Kidney (tissue), 13 donors: ENCODE measurements at regions not wholly inside any gene's neighbourhood (a gene's known extent, or its start where the extent isn't known, plus 50 kb on each side); places are given as distances from the start of the nearest gene placed in this dataset.

ENCODE experiments used
- DNase-seq, 5 donors: peaks; one replicate each; pipeline ENCODE4 v3.0.0-alpha.2; 2013 to 2020
- FAIRE-seq: peaks from 2 replicates; lab custom pipeline; 2012; peaks lifted over from hg19 to GRCh38; lab: Jason Lieb, UNC
- H3K27ac ChIP-seq, 2 donors: one replicate each; pipeline ENCODE4 v1.7.0; 2013; ENCODE audit warnings: low read depth in 2 of 2, low read length in 2 of 2, inconsistent platforms in 1 of 2
- H3K27me3 ChIP-seq: one replicate; pipeline ENCODE4 v1.7.1; 2013; ENCODE audit warnings: low read length, inconsistent platforms; ENCODE audit not compliant: control insufficient read depth, insufficient read depth
- H3K36me3 ChIP-seq, 3 donors: one replicate each; pipeline versions ENCODE4 v1.7.0 to v1.7.1; 2013; ENCODE audit warnings: low read length in 3 of 3, control low read depth in 1 of 3, inconsistent platforms in 1 of 3; ENCODE audit not compliant: insufficient read depth in 3 of 3, control insufficient read depth in 2 of 3
- H3K4me1 ChIP-seq, 3 donors: one replicate each; pipeline versions ENCODE4 v1.7.0 to v1.7.1; 2013; ENCODE audit warnings: low read length in 3 of 3, inconsistent platforms in 1 of 3, low read depth in 1 of 3; ENCODE audit not compliant: control insufficient read depth in 2 of 3, insufficient read depth in 2 of 3
- H3K4me3 ChIP-seq, 3 donors: one replicate each; pipeline versions ENCODE4 v1.7.0 to v1.8.1; 2013; ENCODE audit warnings: low read length in 3 of 3, control low read depth in 1 of 3, inconsistent platforms in 1 of 3
- H3K9ac ChIP-seq, 3 donors: one replicate each; pipeline versions ENCODE4 v1.7.0 to v1.7.1; 2013; ENCODE audit warnings: low read length in 3 of 3, control low read depth in 1 of 3, inconsistent platforms in 1 of 3
- H3K9me3 ChIP-seq, 3 donors: one replicate each; pipeline versions ENCODE4 v1.7.0 to v1.7.1; 2013; ENCODE audit warnings: low read length in 3 of 3, control low read depth in 1 of 3, inconsistent platforms in 1 of 3; ENCODE audit not compliant: control insufficient read depth in 2 of 3, insufficient read depth in 1 of 3
- CTCF ChIP-seq: IDR thresholded peaks from 3 replicates; pipeline ENCODE4 v1.5.1; 2012; ENCODE audit warnings: mild to moderate bottlenecking, moderate library complexity, borderline replicate concordance; ENCODE audit not compliant: insufficient read depth; ENCODE audit errors: extremely low read depth
- intact Hi-C: fragments of 100-400 bp; cut with DNase I; formaldehyde crosslinking; loops from one replicate; pipeline ENCODE4 v1.11.1; 2022
- donor health status: control.
- donor health status: control.
- donor health status: control.
- donor health status: control.
- donor health status: control.
- donor health status: DM: yes; HTN: yes; CAD: no.
- donor health status: Normal renal cell carcinoma (clear cell type).

- no peak overlapping the region for H3K27ac ChIP-seq
- DNase-seq: no peak
- TF ChIP-seq CTCF: no peak
- no peaks in the 10 kb centered on the region for H3K27me3 ChIP-seq
- no peak for FAIRE-seq
- intact Hi-C loops: no loop called here
- H3K4me3 ChIP-seq: no peak overlapping the region
- H3K4me1 ChIP-seq: no peaks in the 10 kb centered on the region
- H3K9ac ChIP-seq: no peak overlapping the region
- peaks cover 0 to 5% (median 0%) of the 10 kb centered on the region in 3 donors for H3K9me3 ChIP-seq
- H3K36me3 ChIP-seq: no peaks in the 10 kb centered on the region
These were observed 220.0 kb upstream of the BTBD3 start for GRCh38 chr20:11697646-11698045.

GRCh38 chr20:11698124-11698523 is 219.6 kb upstream of the BTBD3 start:
- intact Hi-C loops: no loop called here

GRCh38 chr20:11700831-11701230 is 216.9 kb upstream of the BTBD3 start:
- no peaks in the 10 kb centered on the region for H3K4me1 ChIP-seq
- TF ChIP-seq CTCF: no peak

More at GRCh38 chr20:11698124-11698523, 219.6 kb upstream of the BTBD3 start:
- Histone ChIP-seq H3K9ac (no peak overlapping the region), H3K9me3 (peaks cover 0 to 5% (median 0%) of the 10 kb centered on the region in 3 donors), H3K36me3 (no peaks in the 10 kb centered on the region), H3K27me3 (no peaks in the 10 kb centered on the region), H3K4me3 (no peak overlapping the region), H3K4me1 (no peaks in the 10 kb centered on the region), H3K27ac (no peak overlapping the region)
- no peak for FAIRE-seq
- TF ChIP-seq CTCF: no peak
- DNase-seq: no peak

More at GRCh38 chr20:11700831-11701230, 216.9 kb upstream of the BTBD3 start:
- DNase-seq: no peak
- H3K27ac ChIP-seq: no peak overlapping the region
- H3K4me3 ChIP-seq: no peak overlapping the region
- H3K9ac ChIP-seq: no peak overlapping the region
- H3K9me3 ChIP-seq: peaks cover 0 to 5% (median 0%) of the 10 kb centered on the region in 3 donors
- H3K36me3 ChIP-seq: no peaks in the 10 kb centered on the region
- FAIRE-seq: no peak
- intact Hi-C loops: no loop called here
- no peaks in the 10 kb centered on the region for H3K27me3 ChIP-seq
